ENCODE measurements at regions not wholly inside any gene's neighbourhood (a gene's known extent, or its start where the extent isn't known, plus 50 kb on each side); places are given as distances from the start of the nearest gene placed in this dataset.

GRCh38 chr19:30791088-30791487, 418.9 kb downstream of the ZNF536 start:
- Histone ChIP-seq H3K4me1 (no peaks in the 10 kb centered on the region), H3K9me3 (ENCODE audit: low read depth) (no peaks in the 10 kb centered on the region), H3K4me2 (no peak overlapping the region), H3F3A (ENCODE audit: low read depth) (no peaks in the 10 kb centered on the region), H3K27ac (no peak overlapping the region), H2AFZ (replicated peaks) (no peak overlapping the region), H3K27me3 (no peaks in the 10 kb centered on the region), H3K4me3 (no peak overlapping the region), H4K20me1 (ENCODE audit: low read depth) (no peaks in the 10 kb centered on the region), H3K36me3 (no peaks in the 10 kb centered on the region), H3K9ac (no peak overlapping the region), H3K79me2 (ENCODE audit: low read depth) (no peaks in the 10 kb centered on the region)
- Mint-ChIP-seq H3K4me3 (no peak overlapping the region), H3K27ac (no peak overlapping the region), H3K9me3 (peaks cover 4% of the 10 kb centered on the region), H3K27me3 (ENCODE audit: insufficient read depth, low read depth) (peaks cover 10% of the 10 kb centered on the region), H3K4me1 (no peaks in the 10 kb centered on the region), H3K36me3 (no peaks in the 10 kb centered on the region)
- DNase-seq (ENCODE audit: low spot score), result no peak
- no peak for TF ChIP-seq EZH2phosphoT487 (IDR thresholded peaks at IDR 0.05)
- no peak for TF ChIP-seq CTCF (IDR thresholded peaks at IDR 0.05)
- TF ChIP-seq EZH2 (IDR thresholded peaks at IDR 0.05), result no peak

DNA sequence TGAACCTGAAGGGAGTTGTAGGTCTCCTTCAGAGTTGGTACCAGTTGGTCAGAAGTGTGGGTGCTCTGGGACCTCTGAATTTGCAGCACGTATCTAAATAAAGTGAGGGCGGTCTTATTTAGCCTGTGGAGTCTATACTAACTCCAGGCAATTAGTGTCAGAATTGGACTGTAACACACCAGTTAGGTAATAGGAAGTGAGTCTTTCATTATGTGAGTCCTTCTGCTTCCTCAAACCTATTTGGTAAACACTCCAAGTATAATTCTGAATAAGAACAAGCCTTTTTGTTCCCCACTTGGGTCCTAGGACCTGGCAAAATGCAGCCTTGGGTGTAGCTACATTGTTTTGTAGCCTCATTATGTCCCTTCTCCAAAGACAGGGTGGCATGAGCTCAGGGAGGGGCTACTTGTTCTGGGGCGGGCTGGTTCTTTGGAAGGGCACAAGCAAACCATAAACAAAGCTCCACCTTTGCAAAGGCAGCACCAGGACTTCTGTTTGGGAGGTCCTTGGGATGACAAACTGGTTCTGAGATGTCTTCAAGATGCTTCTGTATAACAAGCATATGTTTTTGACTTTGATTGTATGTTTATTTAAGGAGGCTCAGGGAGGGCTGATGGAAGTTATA, 418.0 kb downstream of the ZNF536 start:
- TF ChIP-seq CTCF (IDR thresholded peaks at IDR 0.05), result no peak
- no peak for TF ChIP-seq EZH2 (IDR thresholded peaks at IDR 0.05)
- TF ChIP-seq EZH2phosphoT487 (IDR thresholded peaks at IDR 0.05), result no peak
- Mint-ChIP-seq H3K9me3 (peaks cover 4% of the 10 kb centered on the region), H3K27ac (no peak overlapping the region), H3K36me3 (no peaks in the 10 kb centered on the region), H3K27me3 (ENCODE audit: insufficient read depth, low read depth) (peaks cover 10% of the 10 kb centered on the region), H3K4me1 (no peaks in the 10 kb centered on the region), H3K4me3 (no peak overlapping the region)
- H3K79me2 ChIP-seq (ENCODE audit: low read depth), result no peaks in the 10 kb centered on the region
- H3K36me3 ChIP-seq, result no peaks in the 10 kb centered on the region
- no peak for DNase-seq (ENCODE audit: low spot score)
- H3K27me3 ChIP-seq, result no peaks in the 10 kb centered on the region
- H3K9me3 ChIP-seq (ENCODE audit: low read depth), result no peaks in the 10 kb centered on the region
- no peak overlapping the region for H2AFZ ChIP-seq (replicated peaks)
- no peaks in the 10 kb centered on the region for H3F3A ChIP-seq (ENCODE audit: low read depth)
- H4K20me1 ChIP-seq (ENCODE audit: low read depth), result no peaks in the 10 kb centered on the region
- no peak overlapping the region for H3K4me3 ChIP-seq
- no peak overlapping the region for H3K27ac ChIP-seq
- H3K4me2 ChIP-seq, result no peak overlapping the region
- H3K9ac ChIP-seq, result no peak overlapping the region
- no peaks in the 10 kb centered on the region for H3K4me1 ChIP-seq

DNA sequence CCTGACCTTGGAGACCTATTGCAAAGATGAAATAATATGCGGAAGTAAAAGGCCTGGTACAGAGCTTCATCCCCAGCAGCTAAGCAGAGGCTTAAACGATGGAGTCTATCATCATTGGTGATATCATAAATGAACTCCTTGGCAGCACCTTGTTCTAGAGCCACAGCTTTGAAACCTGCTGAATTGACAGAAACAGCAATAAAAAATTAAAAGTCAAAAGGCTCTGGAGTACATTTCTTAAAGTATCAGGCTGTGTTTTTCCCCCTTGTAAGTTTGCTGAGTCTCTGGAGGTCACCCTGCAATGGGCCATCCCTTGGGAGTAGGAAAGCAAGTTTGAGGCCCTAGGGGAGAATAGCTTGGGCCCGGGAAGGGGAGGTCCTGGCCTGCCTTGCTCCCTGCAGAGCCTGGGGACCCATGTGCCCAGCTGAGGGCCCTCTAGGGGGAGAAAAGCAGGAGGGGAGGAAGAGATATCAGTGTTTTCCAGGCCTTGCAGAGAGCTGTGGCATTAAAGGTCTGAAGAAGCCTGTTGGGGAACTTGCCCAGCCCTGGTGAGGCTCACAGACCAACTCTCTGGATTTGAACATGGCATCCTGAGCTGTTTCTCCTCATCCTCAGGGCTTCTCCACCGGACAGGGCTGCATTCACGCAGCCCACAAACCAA, 416.1 kb downstream of the ZNF536 start:
- H3K27me3 ChIP-seq, result no peaks in the 10 kb centered on the region
- H3K4me3 Mint-ChIP-seq, result no peak overlapping the region
- no peak overlapping the region for H2AFZ ChIP-seq (replicated peaks)
- DNase-seq (ENCODE audit: low spot score), result peak; percentile 0
- H3K79me2 ChIP-seq (ENCODE audit: low read depth), result no peaks in the 10 kb centered on the region
- no peak overlapping the region for H3K27ac Mint-ChIP-seq
- H3K4me2 ChIP-seq, result no peak overlapping the region
- H3F3A ChIP-seq (ENCODE audit: low read depth), result no peaks in the 10 kb centered on the region
- no peak for TF ChIP-seq EZH2 (IDR thresholded peaks at IDR 0.05)
- no peak for TF ChIP-seq CTCF (IDR thresholded peaks at IDR 0.05)
- no peak for TF ChIP-seq EZH2phosphoT487 (IDR thresholded peaks at IDR 0.05)
- peaks cover 4% of the 10 kb centered on the region for H3K9me3 Mint-ChIP-seq
- H3K4me3 ChIP-seq, result no peak overlapping the region
- no peaks in the 10 kb centered on the region for H3K4me1 Mint-ChIP-seq
- no peak overlapping the region for H3K27ac ChIP-seq
- H3K36me3 Mint-ChIP-seq, result no peaks in the 10 kb centered on the region
- H3K27me3 Mint-ChIP-seq (ENCODE audit: insufficient read depth, low read depth), result peaks cover 8% of the 10 kb centered on the region
- no peak overlapping the region for H3K9ac ChIP-seq
- H3K4me1 ChIP-seq, result no peaks in the 10 kb centered on the region
- H3K9me3 ChIP-seq (ENCODE audit: low read depth), result no peaks in the 10 kb centered on the region
- no peaks in the 10 kb centered on the region for H4K20me1 ChIP-seq (ENCODE audit: low read depth)
- no peaks in the 10 kb centered on the region for H3K36me3 ChIP-seq

Measured in neural progenitor cell (in vitro differentiated cells).